ENCODE measurements at regions not wholly inside any gene's neighbourhood (a gene's known extent, or its start where the extent isn't known, plus 50 kb on each side); places are given as distances from the start of the nearest gene placed in this dataset.

DNA sequence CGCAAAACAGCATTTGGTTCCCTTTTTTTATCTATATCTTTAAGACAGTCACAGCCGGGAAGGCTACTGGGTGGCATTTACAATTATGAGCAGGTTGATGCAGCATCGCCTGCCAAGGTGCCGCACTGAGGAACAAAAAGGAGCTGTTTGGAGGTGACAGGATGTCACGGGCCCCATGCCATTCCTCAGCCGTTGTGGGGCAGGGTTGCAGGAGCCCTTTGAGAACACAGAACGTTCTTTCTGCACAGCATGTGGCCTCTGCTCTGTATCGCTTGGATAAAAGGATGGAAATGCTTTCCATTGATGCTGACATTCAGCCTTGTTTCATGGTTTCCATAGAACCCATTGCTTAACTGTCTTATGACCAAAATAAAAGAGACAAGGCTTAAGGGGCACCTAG, 141.9 kb upstream of the CDH5 start:
- TF ChIP-seq TAF1 (IDR thresholded peaks at IDR 0.05; ENCODE audit: low read depth, low read length) (no peak), POLR2A (IDR thresholded peaks at IDR 0.05; ENCODE audit: low read depth, low read length) (no peak), POLR2AphosphoS5 (IDR thresholded peaks at IDR 0.05; ENCODE audit: low read depth, low read length) (no peak), PAX5 (IDR thresholded peaks at IDR 0.05; ENCODE audit: insufficient read depth, low read length, severe bottlenecking) (no peak)
